Esophagus mucosa (tissue), 1 donor: ENCODE measurements at regions not wholly inside any gene's neighbourhood (a gene's known extent, or its start where the extent isn't known, plus 50 kb on each side); places are given as distances from the start of the nearest gene placed in this dataset.
"Not testable (repeated sequence)": the region's sequence is repeated elsewhere in the genome, so short reads cannot be mapped to it uniquely, and the experiment has no call there.

Experiments used
- ATAC-seq: fragments of 200-7000 bp; cut with Tn5 transposase; one replicate; pipeline ENCODE4 v1.9.1; 2020
- donor health status: DM: yes; HTN: yes; CAD: no.

- ATAC-seq = no peak
Observed at GRCh38 chr6:165167861-165168260, 141.5 kb downstream of the C6orf118 start.

- no peak for ATAC-seq
Observed at GRCh38 chr6:165167311-165167710, 142.1 kb downstream of the C6orf118 start.

- ATAC-seq = no peak
Observed at GRCh38 chr6:165163519-165163918, 145.9 kb downstream of the C6orf118 start.

- no peak for ATAC-seq
Observed at GRCh38 chr6:165159460-165159859, 149.9 kb downstream of the C6orf118 start.

GRCh38 chr6:165146456-165146855 lies 162.9 kb downstream of the C6orf118 start:
- ATAC-seq = no peak

- ATAC-seq = no peak
Observed at GRCh38 chr6:165135889-165136288, 173.5 kb downstream of the C6orf118 start.

- ATAC-seq = no peak
Observed at GRCh38 chr6:165129086-165129485, 180.3 kb downstream of the C6orf118 start.

GRCh38 chr6:165127743-165128142 lies 181.7 kb downstream of the C6orf118 start:
- not testable (repeated sequence) for ATAC-seq

- ATAC-seq = not testable (repeated sequence)
Observed at GRCh38 chr6:165124681-165125080, 184.7 kb downstream of the C6orf118 start.

GRCh38 chr6:165119231-165120020 lies 190.0 kb downstream of the C6orf118 start:
- ATAC-seq = no peak

GRCh38 chr6:165118736-165119135 lies 190.7 kb downstream of the C6orf118 start:
- no peak for ATAC-seq

- no peak for ATAC-seq
Observed at GRCh38 chr6:165117806-165118205, 191.6 kb downstream of the C6orf118 start.

GRCh38 chr6:165117121-165117520 lies 192.3 kb downstream of the C6orf118 start:
- ATAC-seq = no peak

- no peak for ATAC-seq
Observed at GRCh38 chr6:165110860-165111259, 198.5 kb downstream of the C6orf118 start.

GRCh38 chr6:165109011-165109410 lies 200.4 kb downstream of the C6orf118 start:
- no peak for ATAC-seq

- peak; percentile 58 for ATAC-seq
Observed at GRCh38 chr6:165106261-165106660, 203.1 kb downstream of the C6orf118 start.

GRCh38 chr6:165098165-165098564 lies 211.2 kb downstream of the C6orf118 start:
- ATAC-seq = no peak

- ATAC-seq = no peak
Observed at GRCh38 chr6:165096868-165097267, 212.5 kb downstream of the C6orf118 start.

GRCh38 chr6:165096209-165096608 lies 213.2 kb downstream of the C6orf118 start:
- no peak for ATAC-seq

GRCh38 chr6:165092881-165093595 lies 216.4 kb downstream of the C6orf118 start:
- no peak for ATAC-seq

GRCh38 chr6:165091121-165091785 lies 218.2 kb downstream of the C6orf118 start:
- no peak for ATAC-seq

GRCh38 chr6:165090242-165090641 lies 219.2 kb downstream of the C6orf118 start:
- no peak for ATAC-seq

GRCh38 chr6:165086814-165087213 lies 222.6 kb downstream of the C6orf118 start:
- no peak for ATAC-seq
